ENCODE measurements at regions not wholly inside any gene's neighbourhood (a gene's known extent, or its start where the extent isn't known, plus 50 kb on each side); places are given as distances from the start of the nearest gene placed in this dataset.

DNA sequence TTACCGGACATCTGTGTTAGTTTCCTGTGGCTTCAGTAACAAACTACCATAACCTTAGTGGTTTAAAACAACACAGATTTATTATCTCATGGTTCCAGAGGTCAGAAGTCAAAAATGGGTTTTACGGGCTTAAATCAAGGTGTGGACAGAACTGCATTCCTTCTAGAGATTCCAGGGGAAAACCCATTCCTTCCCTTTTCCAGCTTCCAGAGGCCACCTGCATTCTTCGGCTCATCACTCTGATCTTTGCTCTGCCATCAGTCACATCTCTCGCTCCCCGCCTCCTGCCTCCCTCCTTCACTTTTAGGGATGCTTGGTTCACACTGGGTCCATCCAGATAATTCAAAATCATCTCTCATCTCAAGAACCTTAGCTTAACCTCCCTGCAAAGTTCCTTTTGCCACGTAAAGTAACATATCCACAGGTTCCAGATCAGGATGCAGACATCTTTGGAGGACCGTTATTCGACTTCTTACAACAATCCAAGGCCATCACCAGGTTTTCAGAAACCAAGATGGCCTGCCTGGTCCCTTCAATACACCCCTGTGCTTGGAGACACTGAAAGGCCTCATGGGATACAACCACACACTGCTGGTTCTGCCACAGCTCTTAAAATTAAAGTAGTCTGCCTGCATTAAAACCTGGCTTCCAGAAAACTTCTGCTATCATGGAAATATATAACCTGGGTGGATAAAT lies 225.9 kb upstream of the MYO3A start:
- no peak for DNase-seq (ENCODE audit: extremely low read depth, low read depth)
- TF ChIP-seq, protein P1, sequence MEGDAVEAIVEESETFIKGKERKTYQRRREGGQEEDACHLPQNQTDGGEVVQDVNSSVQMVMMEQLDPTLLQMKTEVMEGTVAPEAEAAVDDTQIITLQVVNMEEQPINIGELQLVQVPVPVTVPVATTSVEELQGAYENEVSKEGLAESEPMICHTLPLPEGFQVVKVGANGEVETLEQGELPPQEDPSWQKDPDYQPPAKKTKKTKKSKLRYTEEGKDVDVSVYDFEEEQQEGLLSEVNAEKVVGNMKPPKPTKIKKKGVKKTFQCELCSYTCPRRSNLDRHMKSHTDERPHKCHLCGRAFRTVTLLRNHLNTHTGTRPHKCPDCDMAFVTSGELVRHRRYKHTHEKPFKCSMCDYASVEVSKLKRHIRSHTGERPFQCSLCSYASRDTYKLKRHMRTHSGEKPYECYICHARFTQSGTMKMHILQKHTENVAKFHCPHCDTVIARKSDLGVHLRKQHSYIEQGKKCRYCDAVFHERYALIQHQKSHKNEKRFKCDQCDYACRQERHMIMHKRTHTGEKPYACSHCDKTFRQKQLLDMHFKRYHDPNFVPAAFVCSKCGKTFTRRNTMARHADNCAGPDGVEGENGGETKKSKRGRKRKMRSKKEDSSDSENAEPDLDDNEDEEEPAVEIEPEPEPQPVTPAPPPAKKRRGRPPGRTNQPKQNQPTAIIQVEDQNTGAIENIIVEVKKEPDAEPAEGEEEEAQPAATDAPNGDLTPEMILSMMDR (IDR thresholded peaks at IDR 0.05; ENCODE audit: low read depth, low read length), result no peak

DNA sequence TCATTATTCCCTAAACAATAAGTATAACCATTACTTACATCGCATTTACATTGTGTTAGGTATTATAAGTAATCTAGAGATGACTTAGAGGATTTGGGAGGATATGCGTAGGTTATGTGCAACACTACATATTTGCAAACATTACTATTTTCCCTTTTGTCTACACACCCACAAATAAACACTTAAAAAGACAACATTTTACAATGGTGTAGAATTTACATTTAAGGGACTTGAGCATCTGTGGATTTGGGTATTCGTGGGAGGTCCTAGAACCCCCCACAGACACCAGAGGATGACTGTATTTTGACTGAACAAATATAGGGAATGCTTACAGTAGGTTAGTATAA lies 220.2 kb upstream of the MYO3A start:
- TF ChIP-seq, protein P1 (IDR thresholded peaks at IDR 0.05; ENCODE audit: low read depth, low read length), result no peak
- DNase-seq (ENCODE audit: extremely low read depth, low read depth), result no peak

DNA sequence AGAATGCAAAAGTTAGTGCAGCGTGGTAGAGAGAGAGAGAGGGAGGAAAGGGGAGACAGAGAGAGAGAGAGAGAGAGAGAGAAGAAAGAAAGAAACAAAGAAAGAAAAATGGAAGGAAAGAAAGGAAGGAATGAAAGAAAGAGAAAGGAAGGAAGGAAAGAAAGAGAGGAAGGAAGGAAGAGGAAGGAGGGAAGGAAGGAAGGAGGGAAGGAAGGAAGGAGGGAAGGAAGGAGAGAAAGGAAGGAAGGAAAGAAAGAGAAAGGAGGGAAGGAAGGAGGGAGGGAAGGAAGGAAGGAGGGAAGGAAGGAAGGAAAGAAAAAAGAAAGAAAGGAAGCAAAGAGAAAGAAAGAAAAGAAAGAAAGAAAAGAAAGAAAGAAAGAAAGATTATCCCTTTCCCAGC lies 209.8 kb upstream of the MYO3A start:
- DNase-seq (ENCODE audit: extremely low read depth, low read depth), result no peak
- TF ChIP-seq, protein P1 (IDR thresholded peaks at IDR 0.05; ENCODE audit: low read depth, low read length), result no peak

DNA sequence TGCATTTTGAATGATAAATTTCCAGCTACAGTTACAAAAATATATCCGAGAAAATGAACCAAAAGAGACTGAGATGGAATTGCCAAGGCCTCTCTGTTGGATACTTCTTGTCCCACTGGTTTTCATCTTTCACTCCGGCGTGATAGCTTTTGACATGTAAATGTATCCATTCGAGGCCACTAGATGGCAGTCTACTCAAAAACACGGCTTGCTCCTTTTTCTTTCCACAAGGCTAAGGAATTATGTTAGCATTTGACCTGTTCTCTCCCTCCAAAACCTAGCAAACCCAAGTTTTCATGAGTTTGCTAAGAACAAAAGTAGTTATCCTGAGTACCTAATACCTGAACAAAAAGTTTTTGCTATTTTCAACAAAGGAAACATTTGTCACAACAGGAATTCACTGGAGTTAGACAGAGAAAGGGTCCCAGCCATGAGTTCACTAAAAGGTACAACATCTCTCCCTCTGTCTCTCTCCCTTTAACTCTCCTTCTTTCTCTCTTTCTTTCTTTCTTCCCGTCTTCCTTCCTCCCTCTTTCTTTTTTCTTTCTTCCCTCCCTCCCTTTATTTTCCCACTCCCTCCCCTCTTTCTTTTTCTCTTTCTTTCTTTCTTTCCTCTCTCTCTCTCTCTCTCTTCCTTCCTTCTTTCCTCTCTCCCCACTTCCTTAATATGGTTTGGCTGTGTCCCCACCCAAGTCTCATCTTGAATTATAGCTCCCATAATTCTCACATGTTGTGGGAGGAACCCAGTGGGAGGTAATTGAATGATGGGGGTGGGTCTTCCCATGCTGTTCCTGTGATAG lies 207.9 kb upstream of the MYO3A start:
- TF ChIP-seq, protein P1 (IDR thresholded peaks at IDR 0.05; ENCODE audit: low read depth, low read length), result peak; percentile 70
- DNase-seq (ENCODE audit: extremely low read depth, low read depth), result peak; percentile 4

DNA sequence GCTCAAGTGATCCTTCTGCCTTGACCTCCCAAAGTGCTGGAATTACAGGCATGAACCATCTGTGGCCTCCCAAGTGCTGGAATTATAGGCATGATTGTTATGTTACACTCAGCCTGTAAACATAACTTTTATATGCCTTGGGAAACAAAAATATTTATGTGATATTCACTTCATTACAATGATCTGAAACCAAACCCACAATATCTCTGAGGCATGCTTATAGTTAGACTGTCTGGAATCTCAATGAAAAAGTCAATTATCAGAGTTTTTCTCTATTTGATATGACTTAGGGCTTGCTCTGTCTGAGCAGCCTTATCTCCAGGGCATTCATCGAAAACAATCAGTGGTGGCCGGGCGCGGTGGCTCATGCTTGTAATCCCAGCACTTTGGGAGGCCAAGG lies 195.3 kb upstream of the MYO3A start:
- TF ChIP-seq, protein P1 (IDR thresholded peaks at IDR 0.05; ENCODE audit: low read depth, low read length), result no peak
- no peak for DNase-seq (ENCODE audit: extremely low read depth, low read depth)

DNA sequence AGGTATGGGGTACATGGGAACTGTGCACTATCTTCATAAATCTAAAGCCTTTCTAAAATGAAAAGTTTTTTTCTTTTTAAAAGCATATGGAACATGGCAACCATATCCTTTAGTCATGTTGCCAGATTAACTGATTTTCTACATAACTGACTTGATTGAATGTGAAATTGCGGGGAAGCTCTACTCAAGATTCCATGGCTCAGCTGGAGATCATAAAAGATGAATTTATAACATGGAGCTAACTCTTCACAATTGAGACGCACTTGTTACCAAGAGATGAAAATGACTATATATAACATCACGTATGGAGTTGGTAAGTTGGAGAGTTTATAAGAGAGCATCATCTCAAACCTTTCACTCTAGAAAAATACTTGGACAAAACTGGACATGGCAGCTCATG lies 190.2 kb upstream of the MYO3A start:
- no peak for DNase-seq (ENCODE audit: extremely low read depth, low read depth)
- TF ChIP-seq, protein P1 (IDR thresholded peaks at IDR 0.05; ENCODE audit: low read depth, low read length), result no peak

DNA sequence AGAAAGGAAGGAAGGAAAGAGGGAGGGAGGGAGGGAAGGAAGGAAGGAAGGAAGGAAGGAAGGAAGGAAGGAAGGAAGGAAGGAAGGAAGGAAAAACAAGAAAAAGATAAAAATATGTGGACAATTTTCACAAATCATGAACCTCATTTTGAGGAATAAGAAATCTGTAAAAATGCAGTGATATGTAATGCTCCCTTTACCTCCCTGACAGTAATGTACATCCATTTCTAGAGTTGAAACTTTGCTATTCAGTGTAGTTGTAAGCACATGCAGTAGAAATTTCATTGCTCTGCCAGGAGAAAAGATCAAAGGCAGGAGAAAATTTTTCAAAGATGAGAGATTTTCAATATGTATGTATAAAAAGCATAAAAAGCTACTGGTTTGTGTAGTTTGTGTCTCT lies 189.5 kb upstream of the MYO3A start:
- TF ChIP-seq, protein P1 (IDR thresholded peaks at IDR 0.05; ENCODE audit: low read depth, low read length), result no peak
- DNase-seq (ENCODE audit: extremely low read depth, low read depth), result no peak
